G401.6 (cell line): ENCODE measurements at regions not wholly inside any gene's neighbourhood (a gene's known extent, or its start where the extent isn't known, plus 50 kb on each side); places are given as distances from the start of the nearest gene placed in this dataset.

Experiments
- FAIRE-seq: peaks from 2 replicates; lab custom pipeline; 2012; peaks lifted over from hg19 to GRCh38; lab: Jason Lieb, UNC

- no peak for FAIRE-seq
Measured at GRCh38 chr5:167245868-167246267, 1045.6 kb upstream of the WWC1 start.

- FAIRE-seq: no peak
Measured at GRCh38 chr5:167247816-167248215, 1043.6 kb upstream of the WWC1 start.

- FAIRE-seq: no peak
Measured at GRCh38 chr5:167248257-167248656, 1043.2 kb upstream of the WWC1 start.

GRCh38 chr5:167250996-167251395 is 1040.4 kb upstream of the WWC1 start:
- FAIRE-seq: no peak

GRCh38 chr5:167254132-167254531 is 1037.3 kb upstream of the WWC1 start:
- FAIRE-seq: no peak

- no peak for FAIRE-seq
Measured at GRCh38 chr5:167255926-167256325, 1035.5 kb upstream of the WWC1 start.

GRCh38 chr5:167259806-167260205 is 1031.6 kb upstream of the WWC1 start:
- FAIRE-seq: no peak

- no peak for FAIRE-seq
Measured at GRCh38 chr5:167261309-167262100, 1029.9 kb upstream of the WWC1 start.

- no peak for FAIRE-seq
Measured at GRCh38 chr5:167263185-167263584, 1028.3 kb upstream of the WWC1 start.

GRCh38 chr5:167264348-167264747 is 1027.1 kb upstream of the WWC1 start:
- FAIRE-seq: no peak

GRCh38 chr5:167268337-167268736 is 1023.1 kb upstream of the WWC1 start:
- no peak for FAIRE-seq

- no peak for FAIRE-seq
Measured at GRCh38 chr5:167269146-167269545, 1022.3 kb upstream of the WWC1 start.

- no peak for FAIRE-seq
Measured at GRCh38 chr5:167271081-167271480, 1020.4 kb upstream of the WWC1 start.

- no peak for FAIRE-seq
Measured at GRCh38 chr5:167271511-167271910, 1019.9 kb upstream of the WWC1 start.

- no peak for FAIRE-seq
Measured at GRCh38 chr5:167280111-167280510, 1011.3 kb upstream of the WWC1 start.

GRCh38 chr5:167281925-167282324 is 1009.5 kb upstream of the WWC1 start:
- no peak for FAIRE-seq

GRCh38 chr5:167283691-167284090 is 1007.8 kb upstream of the WWC1 start:
- FAIRE-seq: no peak

GRCh38 chr5:167284222-167284890 is 1007.1 kb upstream of the WWC1 start:
- FAIRE-seq: no peak

GRCh38 chr5:167285591-167285990 is 1005.9 kb upstream of the WWC1 start:
- no peak for FAIRE-seq

GRCh38 chr5:167286891-167287290 is 1004.6 kb upstream of the WWC1 start:
- no peak for FAIRE-seq

- FAIRE-seq: no peak
Measured at GRCh38 chr5:167290478-167290877, 1001.0 kb upstream of the WWC1 start.

- no peak for FAIRE-seq
Measured at GRCh38 chr5:167294882-167295680, 996.4 kb upstream of the WWC1 start.

GRCh38 chr5:167295681-167296005 is 995.8 kb upstream of the WWC1 start:
- no peak for FAIRE-seq
